NCI-H446 treated with DMSO at 0.1 percent for 48 hours (cell line): ENCODE measurements at regions not wholly inside any gene's neighbourhood (a gene's known extent, or its start where the extent isn't known, plus 50 kb on each side); places are given as distances from the start of the nearest gene placed in this dataset.

Experiments
- DNase-seq: peaks from one replicate; lab custom pipeline; 2025; lab: John Stamatoyannopoulos, UW

DNA sequence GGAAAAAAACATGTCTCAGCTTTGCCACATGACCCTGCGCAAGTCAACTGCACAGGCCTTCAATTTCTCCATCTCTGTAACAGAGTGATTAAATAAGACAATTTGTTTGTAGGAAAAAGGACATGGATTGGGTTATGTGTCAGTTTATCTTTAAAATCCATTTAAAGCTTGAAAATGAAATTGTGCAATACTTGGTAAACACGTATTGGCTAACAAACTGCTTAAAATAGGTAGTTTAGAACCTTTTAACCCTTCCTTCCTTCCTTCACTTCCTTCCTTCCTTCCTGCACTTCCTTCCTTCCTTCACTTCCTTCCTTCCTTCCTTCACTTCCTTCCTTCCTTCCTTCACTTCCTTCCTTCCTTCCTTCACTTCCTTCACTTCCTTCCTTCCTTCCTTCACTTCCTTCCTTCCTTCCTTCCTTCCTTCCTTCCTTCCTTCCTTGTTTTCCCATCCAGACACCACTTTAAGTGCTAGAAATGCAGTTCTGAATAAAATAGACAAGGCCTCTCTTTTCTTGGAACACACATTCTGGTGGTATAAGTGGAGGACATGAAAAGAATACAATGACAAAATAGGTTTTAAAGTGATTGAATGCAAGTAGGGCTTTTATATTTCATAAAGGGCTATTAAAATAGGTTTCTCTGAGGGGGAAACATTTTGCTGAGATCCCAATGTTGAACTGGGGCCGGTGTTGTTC, 130.2 kb upstream of the TP63 start:
- DNase-seq = no peak

DNA sequence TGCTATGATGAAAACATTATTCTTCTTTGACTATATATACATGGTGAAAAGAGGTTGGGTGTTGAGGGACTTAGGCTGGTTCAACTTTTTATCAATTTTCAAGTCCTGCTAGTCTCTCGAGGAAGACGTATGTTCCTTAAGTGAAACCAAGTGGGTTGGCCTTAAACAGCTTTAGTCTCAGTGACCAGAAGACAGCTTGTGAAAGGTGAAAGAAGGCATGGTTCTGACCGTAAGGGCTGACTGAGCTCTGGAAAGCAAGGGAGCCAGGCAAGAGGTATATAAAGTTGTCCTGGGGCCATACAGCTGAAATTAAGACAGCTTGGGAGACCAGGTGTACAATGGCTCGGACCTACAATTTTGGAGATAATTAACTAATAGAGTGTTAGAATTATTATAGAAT, 128.9 kb upstream of the TP63 start:
- DNase-seq = no peak

DNA sequence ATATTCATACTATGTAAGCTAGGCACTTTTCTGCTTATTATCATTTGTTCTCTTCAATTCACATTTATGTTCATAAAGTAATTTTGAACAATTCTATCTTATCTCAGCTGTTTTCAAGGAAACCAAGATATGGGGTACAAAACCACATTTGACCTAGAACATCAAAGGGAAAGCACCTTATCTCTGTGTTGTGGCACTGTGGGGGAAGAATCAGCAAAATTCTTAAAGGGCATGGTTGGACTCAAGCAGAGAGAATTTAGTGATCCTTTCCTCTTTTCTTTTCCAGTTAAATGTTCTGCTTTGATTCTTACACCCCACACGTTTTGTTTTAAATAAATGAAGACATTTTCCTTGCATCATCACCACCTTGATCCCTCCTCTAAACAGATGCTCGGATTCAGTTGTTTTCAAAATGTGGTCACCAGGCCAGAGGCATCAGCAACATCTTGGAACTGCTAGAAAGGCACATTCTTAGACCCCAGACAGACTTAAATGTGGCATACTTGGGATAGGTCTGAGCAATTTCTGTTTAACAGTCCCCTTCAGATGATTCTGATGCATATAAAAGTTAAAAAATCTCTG, 128.4 kb upstream of the TP63 start:
- no peak for DNase-seq

DNA sequence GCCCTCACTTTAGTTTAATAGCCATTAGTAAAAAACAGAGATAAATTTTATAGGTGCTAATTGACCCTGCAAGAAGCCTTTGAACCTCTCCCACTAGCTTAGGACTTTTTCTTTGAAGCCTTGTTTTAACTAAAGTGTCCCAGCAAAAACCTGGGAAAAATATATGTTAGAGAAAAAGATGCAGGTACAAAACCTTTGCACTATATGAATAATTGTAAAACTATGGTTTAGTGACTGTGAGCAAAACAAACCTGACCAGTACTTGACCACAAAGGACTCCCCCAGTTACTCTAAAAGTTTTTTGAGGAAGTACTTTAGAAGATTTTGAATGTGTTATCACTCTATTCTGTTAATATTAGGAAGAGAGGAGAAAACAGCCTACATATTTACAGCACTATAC, 123.3 kb upstream of the TP63 start:
- DNase-seq = no peak

DNA sequence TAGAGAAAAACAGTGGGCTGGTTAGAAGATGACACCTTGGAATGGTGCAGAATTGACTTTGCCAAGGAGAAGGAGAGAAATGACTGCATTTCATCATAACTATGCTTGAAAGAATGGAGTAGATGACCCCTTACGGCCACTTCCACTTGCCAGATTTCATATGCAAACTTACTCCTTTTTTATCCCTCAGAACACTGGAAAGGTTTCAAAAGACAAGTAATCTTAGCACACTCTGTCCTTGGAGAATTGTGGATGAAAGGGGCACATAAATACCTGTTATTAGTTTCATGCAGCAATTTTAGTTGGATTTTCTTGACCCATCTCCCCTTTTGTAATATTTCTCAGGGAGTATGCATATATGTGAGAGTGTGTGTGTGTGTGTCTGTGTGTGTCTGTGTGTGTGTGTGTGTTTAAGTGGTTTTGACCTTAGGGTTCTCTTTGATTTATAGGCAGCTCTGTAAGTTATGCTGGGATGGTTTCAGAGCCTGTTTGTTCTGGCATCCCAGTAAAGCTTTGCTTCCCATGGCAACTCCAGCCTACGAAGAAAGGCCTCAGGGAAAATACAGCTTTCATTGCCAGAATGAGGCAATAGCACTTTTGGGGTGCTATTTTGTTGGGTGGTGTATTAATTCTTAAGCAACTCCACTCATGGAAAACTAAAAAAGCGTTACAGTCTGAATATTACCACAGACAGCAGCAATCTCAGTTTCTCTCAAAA, 122.2 kb upstream of the TP63 start:
- DNase-seq = no peak

DNA sequence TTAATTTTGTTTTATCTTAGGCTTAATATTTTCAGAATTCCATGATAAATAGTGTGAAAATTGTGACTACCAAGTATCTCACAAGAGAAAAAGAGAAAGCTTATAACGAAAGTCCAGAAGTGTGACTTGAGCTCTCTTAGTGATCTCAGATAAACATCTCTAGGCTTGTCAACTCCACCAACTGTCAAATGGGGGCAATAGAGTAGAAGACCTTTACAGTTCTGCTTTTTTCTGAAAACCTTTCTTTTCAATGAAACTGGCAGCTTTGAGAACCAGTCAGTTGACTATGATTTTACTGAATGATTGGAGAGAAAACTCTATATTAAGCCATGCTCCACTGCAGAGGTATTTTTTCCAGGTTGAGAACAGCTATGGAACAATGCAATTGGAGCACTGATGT, 119.2 kb upstream of the TP63 start:
- no peak for DNase-seq

DNA sequence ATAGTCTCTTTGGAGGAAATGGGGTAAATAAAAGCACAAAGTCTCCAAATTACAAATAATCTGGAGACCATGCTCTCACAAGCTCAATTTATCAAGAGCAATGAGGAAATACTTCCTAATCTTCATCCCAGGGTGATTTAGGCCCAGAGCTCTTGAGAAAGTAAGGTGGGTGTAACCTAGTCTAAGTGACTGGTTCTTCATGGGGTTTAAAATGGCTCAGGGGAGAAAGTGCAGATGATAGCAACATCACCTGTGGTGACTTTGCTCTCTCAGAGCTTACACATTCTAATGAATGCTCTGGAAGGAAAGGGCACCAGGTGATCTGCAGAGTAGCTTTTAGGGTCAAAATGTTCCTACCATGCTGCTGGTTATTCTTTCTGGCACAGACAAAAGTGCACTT, 118.4 kb upstream of the TP63 start:
- DNase-seq = no peak

DNA sequence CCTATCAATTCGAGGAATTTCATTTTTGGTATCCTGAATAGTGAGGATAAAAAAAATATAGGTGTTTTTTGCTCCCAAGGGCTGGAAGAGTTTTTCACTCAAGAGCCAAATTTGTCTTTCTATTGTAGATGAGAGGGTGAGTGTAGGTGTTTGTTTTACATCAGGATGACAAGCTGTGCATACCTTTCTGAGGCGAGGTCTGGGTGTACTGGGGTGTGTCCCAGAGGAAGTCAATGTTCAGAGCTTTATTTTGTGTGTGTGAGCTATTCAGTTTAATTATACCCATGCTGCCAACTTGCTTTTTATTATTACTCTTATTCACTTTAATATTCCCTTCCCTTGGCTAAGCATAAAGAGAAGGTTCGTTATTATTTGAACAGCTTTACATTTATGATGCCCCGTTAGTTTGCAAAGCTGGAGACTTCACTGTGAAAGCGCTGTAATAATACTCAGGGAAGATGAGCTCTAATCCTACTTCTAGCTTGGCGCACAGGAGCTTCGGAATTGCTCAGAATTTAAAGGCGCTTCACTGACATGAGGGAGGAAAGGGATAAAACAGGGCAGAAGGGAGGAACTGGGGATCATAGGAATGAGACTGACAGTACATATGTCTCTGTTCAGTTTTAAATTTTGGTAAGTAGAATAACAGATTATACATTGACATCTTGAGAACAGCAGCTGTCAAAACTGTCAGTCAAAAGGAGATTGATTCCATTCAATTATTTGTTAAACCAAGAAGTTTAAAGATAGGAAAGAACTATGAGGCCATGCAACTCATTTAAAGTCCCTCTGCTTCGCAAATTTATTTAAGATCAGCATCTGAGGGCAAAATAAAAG, 117.7 kb upstream of the TP63 start:
- DNase-seq = no peak

DNA sequence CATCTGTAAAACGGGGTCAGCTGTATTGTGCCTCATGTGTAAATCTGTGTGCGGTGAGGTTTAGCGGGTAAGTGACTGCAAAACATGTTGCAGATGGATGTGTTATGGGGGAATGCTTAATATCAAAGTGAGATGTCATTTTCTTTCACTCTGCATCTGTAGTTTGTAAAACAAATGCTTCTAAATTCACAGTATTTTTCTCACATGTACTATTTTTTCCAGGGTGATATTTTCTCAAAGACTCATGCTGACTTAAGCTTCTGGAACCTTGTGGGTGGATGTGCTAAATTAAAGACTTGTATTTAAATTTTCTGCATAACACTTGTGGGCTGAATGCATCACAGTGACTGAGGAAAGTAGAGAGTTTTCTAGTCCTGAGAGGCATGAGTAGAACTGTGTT, 115.2 kb upstream of the TP63 start:
- DNase-seq = no peak

DNA sequence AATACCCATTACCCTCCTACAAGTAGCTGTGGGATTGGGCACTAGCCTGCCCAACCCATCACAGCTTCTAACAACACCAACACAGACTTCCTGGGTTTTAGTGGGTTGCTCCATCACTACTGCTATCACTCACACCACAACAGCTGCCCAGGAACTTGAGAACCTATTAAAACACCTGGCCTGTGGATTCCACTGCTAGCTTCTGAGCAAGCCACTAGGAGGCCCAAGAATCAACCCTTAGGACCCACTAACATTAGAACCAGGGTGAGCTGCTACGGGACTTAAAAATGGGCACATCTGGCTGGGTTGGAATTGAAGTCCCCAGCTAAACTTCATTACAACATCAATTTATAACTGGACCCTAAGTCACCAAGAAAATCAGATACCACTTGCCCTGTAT, 113.2 kb upstream of the TP63 start:
- no peak for DNase-seq

DNA sequence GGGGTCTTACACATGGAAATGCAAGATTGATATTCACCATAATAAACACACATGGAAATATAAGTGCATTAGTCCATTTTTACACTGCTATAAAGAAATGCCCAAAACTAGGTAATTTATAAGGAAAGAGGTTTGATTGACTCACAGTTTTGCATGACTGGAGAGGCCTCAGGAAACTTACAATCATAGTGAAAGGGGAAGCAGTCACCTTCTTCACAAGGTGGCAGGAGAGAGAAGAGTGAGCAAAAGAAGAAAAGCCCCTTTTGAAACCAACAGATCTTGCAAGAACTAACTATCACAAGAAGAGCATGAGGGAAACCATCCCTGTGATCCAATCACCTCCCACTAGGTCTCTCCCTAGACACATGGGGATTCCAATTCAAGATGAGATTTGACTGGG, 111.7 kb upstream of the TP63 start:
- no peak for DNase-seq

DNA sequence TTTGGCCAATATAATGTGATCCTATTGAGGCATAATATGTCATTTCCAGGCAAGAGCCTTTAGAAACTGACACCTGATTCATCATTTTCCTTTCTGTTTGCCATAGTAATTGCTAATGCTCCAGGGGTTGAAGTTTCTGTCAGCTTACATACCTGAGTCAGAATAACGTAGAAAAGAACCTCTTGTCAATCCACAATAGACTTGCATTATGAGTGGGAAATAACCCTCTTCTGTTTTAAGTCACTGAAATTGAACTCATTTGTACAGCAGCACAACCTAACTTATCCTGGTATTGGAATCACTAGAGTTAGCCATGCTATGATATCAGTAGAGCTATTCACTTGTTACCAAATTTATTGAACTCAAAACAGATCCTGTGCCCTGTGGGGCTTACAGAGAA, 101.7 kb upstream of the TP63 start:
- no peak for DNase-seq

DNA sequence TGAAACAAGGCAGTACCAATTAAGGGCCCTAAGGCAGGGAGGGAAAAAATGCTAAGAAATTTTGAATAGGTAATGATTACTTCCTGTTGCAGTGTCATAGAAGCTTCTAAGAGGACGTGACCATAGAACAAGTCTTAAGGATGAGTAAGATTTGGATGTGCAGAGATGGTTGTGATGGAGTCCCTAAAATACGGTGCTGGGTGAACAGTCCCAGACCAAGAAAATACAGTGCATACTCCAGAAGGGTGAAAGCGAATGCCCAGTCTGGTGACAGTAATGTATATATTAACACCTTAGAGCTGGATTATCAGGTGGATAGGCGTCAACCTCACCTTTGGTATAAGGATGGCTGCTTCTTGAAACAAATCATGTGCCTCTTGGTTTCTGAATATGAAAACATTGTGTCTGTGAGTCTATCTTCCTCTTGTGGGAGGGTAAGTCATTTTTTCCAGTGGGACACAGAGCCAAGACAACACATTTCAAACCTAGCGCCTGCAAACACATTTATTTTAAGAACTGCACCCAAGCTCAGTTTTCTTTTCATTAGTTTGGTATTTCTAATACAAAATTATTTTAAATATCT, 101.2 kb upstream of the TP63 start:
- no peak for DNase-seq

DNA sequence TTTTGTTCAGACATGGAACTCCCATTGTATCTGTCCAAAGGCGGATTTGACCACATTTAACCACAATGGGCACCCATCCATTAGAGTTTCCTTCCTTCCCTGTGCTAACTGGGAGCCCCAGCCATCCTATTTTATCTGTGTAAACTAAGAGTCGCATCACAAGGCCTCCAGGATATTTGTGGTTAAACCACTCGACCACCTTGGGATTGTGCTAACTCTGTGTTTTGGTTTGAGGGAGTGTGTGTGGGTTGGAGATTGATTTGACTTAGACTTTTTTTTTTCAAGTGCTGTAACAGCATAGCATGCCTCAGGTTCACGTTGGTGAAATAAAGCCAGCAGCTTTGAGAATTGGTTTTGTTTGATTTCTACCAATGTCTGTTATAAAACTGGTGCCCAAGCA, 100.4 kb upstream of the TP63 start:
- no peak for DNase-seq

DNA sequence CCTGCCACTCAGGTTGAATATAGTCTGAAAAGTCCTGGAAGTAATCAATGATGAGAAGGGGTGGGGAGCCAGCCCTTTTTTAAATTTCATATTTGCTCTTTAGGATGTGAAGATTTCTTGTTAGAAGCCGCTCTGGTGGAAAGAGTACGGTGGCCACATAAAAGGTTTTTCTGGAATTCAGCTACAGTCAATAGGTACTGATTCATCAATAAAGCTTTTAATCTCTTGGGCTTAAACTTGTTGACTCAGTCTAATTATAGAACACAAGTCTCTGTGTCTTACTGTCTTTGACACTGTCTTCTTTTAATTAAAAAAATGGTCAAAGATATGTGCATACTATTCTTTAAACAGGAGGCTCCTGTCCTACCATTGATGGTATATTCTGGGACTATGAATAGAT, 99.9 kb upstream of the TP63 start:
- DNase-seq = no peak

DNA sequence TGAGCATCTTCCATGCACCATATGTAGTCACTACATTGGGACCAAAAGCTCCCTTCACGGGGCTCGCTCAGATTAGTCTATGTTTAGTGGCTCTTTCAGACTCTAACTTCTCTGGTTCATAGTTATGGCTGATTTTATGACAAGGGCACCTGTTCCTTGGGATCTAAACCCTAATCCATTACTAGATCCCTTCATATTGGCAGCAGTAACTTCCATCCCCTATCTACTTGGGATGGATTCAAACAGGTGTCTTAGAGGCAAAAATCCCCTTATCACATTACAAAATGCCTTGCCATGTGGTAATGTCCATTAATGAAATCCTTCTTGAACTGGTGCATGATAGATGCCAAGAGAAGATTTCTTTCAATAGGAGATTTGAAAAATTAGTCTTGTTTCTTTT, 96.7 kb upstream of the TP63 start:
- no peak for DNase-seq

DNA sequence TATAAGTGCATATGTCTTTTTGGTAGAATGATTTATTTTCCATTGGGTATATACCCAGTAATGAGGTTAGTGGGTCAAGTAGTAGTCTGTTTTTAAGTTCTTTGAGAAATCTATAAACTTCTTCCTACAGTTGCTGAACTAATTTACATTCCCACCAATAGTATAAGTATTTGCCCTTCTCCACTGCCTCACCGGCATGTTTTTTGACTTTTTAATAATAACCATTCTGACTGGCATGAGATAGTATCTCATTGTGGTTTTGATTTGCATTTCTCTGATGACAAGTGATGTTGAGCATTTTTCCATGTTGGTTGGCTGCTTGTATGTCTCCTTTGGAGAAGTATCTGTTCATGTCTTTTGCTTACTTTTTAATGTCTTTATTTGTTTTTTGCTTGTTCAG, 94.1 kb upstream of the TP63 start:
- no peak for DNase-seq

DNA sequence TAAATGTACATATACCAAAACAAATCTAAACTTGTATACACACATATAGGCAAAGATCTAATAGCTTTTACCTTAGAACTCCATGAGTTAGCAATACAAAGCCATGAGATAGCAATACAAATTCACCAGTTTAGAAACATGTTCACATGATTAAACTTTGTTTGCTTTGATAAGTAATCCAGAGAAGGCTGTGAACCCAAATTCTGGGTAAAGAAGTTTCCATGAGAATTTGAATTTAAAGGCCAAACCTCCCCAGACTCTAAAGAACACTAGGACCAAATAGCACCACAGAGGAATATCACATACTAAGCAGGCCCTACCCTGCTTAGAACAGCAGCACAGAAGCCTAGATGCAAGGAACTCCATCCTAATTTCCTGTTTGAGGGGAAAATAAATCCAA, 83.7 kb upstream of the TP63 start:
- DNase-seq = no peak

DNA sequence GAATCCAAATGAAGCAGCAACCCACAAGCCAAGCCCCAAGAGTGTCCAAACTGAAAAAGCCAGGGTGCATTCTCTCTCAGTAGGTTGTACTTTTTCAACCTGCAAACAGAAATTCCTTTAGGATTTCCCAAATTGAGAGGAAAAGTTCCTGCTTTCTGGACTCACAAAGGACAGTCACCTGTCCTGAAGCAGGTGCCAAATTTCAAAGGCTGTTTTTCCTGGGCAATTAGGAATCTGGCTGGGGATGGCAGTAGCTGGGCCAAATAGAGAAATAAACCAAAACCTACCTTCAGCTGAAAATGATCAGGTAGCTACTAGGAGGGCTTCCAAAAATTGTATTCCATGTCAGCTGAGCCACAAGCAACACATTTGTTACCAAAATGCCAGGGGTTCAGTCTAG, 83.1 kb upstream of the TP63 start:
- DNase-seq = no peak

DNA sequence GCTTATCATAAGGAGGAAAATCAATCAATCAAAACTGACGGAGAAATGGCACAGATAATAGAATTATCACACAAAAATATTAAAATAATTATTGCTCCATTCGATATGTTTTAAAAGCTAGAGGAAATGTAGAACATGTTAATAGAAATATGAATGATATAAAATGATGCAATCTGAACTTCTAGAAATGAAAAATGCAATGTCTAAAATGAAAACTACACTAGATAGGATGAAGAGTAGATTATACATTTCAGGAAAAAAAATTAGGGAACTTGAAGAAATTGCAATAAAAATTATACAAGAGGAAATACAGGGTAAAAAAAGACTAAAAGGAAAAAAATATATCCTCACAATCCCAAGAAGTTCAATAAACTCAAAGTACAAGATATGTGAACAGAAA, 80.2 kb upstream of the TP63 start:
- DNase-seq = no peak

DNA sequence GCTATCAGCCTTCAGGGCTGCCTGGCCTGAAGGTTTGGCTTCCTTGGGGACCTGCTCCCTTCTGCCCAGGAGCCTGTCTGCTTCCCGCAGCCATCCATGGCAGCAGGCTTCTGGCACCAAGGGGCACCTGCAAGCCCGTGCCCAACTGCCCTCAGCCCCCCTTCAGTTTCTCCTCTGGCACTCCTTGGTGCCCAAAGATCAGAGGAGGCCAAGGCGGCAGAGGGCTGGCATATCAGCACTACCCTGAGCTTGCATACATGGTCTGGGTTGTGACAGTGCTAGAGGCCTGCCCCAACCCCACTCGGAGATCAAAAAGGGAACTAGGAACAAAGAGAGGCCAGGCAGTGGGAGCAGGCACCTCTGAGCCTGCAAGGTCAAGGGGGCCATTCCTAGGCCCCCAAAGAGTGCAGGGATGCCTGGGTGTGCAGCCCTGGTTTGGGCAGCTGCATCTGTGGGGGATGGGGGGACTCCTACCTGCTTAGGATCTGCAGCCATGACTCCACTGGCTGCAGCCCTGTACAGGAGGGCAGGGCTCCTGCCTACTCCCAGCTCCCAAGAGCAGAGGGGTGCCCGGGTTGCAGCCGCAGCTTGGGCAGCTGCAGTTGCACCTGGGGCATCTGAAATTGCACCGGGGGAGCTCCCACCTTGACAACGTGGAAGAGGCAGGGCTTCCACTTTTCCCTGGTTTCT, 76.2 kb upstream of the TP63 start:
- no peak for DNase-seq

DNA sequence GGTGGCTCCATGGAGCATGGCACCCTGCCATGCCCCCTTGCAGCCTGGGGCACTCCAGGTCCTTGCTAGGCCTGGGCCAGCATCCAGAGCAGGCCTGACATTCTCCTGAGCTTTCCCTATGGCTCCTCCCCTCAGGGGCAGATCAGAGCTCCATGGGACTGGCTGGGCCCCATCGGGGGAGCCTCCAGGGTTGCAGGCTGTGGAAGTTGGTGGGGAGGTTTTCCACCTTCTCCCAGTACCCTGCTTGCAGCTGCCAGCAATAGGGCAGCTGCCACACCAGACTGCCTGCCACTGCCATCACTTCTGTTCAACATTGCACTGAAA, 75.7 kb upstream of the TP63 start:
- no peak for DNase-seq
